OCI-LY1 (cell line): ENCODE measurements at regions not wholly inside any gene's neighbourhood (a gene's known extent, or its start where the extent isn't known, plus 50 kb on each side); places are given as distances from the start of the nearest gene placed in this dataset.

ENCODE experiments used
- CTCF ChIP-seq: fragments of 200-600 bp; sonication (generic), shearing (Covaris generic); IDR thresholded peaks from 2 replicates; pipeline ENCODE4 v1.5.1; 2017; ENCODE audit warnings: mild to moderate bottlenecking, antibody characterized with exemption, low read length, moderate library complexity, mixed read lengths
- EZH2 ChIP-seq: fragments of 200-600 bp; sonication (generic), shearing (Covaris generic); IDR thresholded peaks from 2 replicates; pipeline ENCODE4 v1.8.0; 2017; ENCODE audit warnings: borderline replicate concordance, mixed run types, mild to moderate bottlenecking, antibody characterized with exemption, low read length, moderate library complexity, mixed read lengths

- TF ChIP-seq CTCF (no peak), EZH2 (no peak)
These were observed 684.4 kb upstream of the PCDH9 start for GRCh38 chr13:67914535-67914934.
